Endodermal cell (in vitro differentiated cells): ENCODE measurements at regions not wholly inside any gene's neighbourhood (a gene's known extent, or its start where the extent isn't known, plus 50 kb on each side); places are given as distances from the start of the nearest gene placed in this dataset.

Experiments
- DNase-seq: peaks from one replicate; pipeline ENCODE4 v3.0.0-alpha.2; 2017
- H3K27ac ChIP-seq: 2 replicates; pipeline ENCODE4 v1.5.1; 2013; ENCODE audit warnings: mild to moderate bottlenecking, low read depth, low read length, moderate library complexity
- H3K27me3 ChIP-seq: 2 replicates; pipeline ENCODE4 v1.6.1; 2013; ENCODE audit warnings: mild to moderate bottlenecking, low read length, moderate library complexity; ENCODE audit not compliant: insufficient read depth, control insufficient read depth, poor library complexity, severe bottlenecking
- H3K36me3 ChIP-seq: 2 replicates; pipeline ENCODE4 v1.7.0; 2013; ENCODE audit warnings: mild to moderate bottlenecking, low read length, moderate library complexity; ENCODE audit not compliant: control insufficient read depth, insufficient read depth
- H3K4me1 ChIP-seq: one replicate; pipeline ENCODE4 v1.7.0; 2013; ENCODE audit warnings: low read length; ENCODE audit not compliant: control insufficient read depth, insufficient read depth
- H3K4me3 ChIP-seq: 2 replicates; pipeline ENCODE4 v1.5.1; 2013; ENCODE audit warnings: mild to moderate bottlenecking, low read length, moderate library complexity
- H3K9ac ChIP-seq: 2 replicates; pipeline ENCODE4 v1.6.1; 2013; ENCODE audit warnings: mild to moderate bottlenecking, low read length, moderate library complexity; ENCODE audit not compliant: poor library complexity, severe bottlenecking; ENCODE audit errors: extremely low read depth
- H3K9me3 ChIP-seq: 2 replicates; pipeline ENCODE4 v1.6.1; 2013; ENCODE audit warnings: mild to moderate bottlenecking, low read length, moderate library complexity; ENCODE audit not compliant: control insufficient read depth
- H3K27ac Mint-ChIP-seq: 2 replicates; pipeline ENCODE4 v1.8.0; 2020; ENCODE audit warnings: mixed read lengths
- H3K27me3 Mint-ChIP-seq: 2 replicates; pipeline ENCODE4 v1.8.0; 2021; ENCODE audit warnings: mild to moderate bottlenecking, mixed read lengths; ENCODE audit not compliant: insufficient read depth
- H3K36me3 Mint-ChIP-seq: 2 replicates; pipeline ENCODE4 v1.8.0; 2020; ENCODE audit warnings: low read depth, mixed read lengths
- H3K4me1 Mint-ChIP-seq: 2 replicates; pipeline ENCODE4 v1.8.0; 2020; ENCODE audit warnings: mixed read lengths
- H3K4me3 Mint-ChIP-seq: 2 replicates; pipeline ENCODE4 v1.8.0; 2020; ENCODE audit warnings: mild to moderate bottlenecking, moderate library complexity, mixed read lengths
- H3K9me3 Mint-ChIP-seq: 2 replicates; pipeline ENCODE4 v1.8.0; 2020; ENCODE audit warnings: mild to moderate bottlenecking, mixed read lengths
- CTCF ChIP-seq: fragments of 200-600 bp; sonication (generic); conservative IDR thresholded peaks from 2 replicates; pipeline ENCODE4 v1.5.0; 2021; ENCODE audit warnings: antibody characterized with exemption, mild to moderate bottlenecking
- WGBS, 2 experiments: methylation state at CpG; one replicate each; pipeline versions ENCODE4 v1.1.5 to v1.1.7; 2013; ENCODE audit warnings: missing lambda C conversion rate in 2 of 2, mixed read lengths in 1 of 2; ENCODE audit not compliant: insufficient coverage in 1 of 2, insufficient read length in 1 of 2; 5-methylcytosine and 5-hydroxymethylcytosine counted together

DNA sequence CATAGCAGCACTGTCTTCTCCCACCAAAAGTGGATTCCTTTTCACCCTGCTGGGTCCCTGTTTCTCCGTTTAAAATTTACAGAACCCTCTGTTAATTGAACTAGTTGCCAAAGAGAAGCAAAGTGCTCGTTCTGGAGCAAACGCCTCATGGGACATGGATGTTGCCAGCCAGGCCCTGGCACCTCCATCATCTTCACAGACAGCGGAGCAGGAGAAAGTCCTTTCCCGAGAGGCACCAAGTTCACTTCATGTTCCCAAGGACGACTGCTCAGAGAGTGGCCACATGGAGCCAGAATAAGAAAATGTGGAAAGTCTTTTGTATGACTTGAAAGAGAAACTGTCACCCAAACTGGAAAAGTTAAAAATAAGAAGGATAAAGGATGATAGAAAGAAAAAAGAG lies 151.5 kb downstream of the SOX1 start:
- Mint-ChIP-seq H3K27me3 (peaks cover 30% of the 10 kb centered on the region), H3K4me3 (no peak overlapping the region), H3K27ac (no peak overlapping the region), H3K9me3 (no peaks in the 10 kb centered on the region), H3K4me1 (no peaks in the 10 kb centered on the region), H3K36me3 (no peaks in the 10 kb centered on the region)
- Histone ChIP-seq H3K27me3 (peaks cover 5% of the 10 kb centered on the region), H3K4me1 (no peaks in the 10 kb centered on the region), H3K9me3 (no peaks in the 10 kb centered on the region), H3K4me3 (no peak overlapping the region), H3K9ac (no peak overlapping the region), H3K36me3 (no peaks in the 10 kb centered on the region), H3K27ac (no peak overlapping the region)
- TF ChIP-seq CTCF: no peak
- 79 to 84% methylated on average over 6 of the region's 6 CpGs for WGBS, 2 experiments
- no peak for DNase-seq

- Mint-ChIP-seq H3K4me1 (no peaks in the 10 kb centered on the region), H3K9me3 (no peaks in the 10 kb centered on the region), H3K27ac (no peak overlapping the region), H3K4me3 (no peak overlapping the region), H3K27me3 (peaks cover 22% of the 10 kb centered on the region), H3K36me3 (no peaks in the 10 kb centered on the region)
- Histone ChIP-seq H3K4me3 (no peak overlapping the region), H3K9ac (no peak overlapping the region), H3K36me3 (no peaks in the 10 kb centered on the region), H3K27ac (no peak overlapping the region), H3K4me1 (no peaks in the 10 kb centered on the region), H3K9me3 (no peaks in the 10 kb centered on the region), H3K27me3 (peaks cover 5% of the 10 kb centered on the region)
- DNase-seq: no peak
- no peak for TF ChIP-seq CTCF
- WGBS, 2 experiments: 85 to 93% methylated on average over 7 to 8 of the region's 8 CpGs
Measured at GRCh38 chr13:112219740-112220139, 152.8 kb downstream of the SOX1 start.

DNA sequence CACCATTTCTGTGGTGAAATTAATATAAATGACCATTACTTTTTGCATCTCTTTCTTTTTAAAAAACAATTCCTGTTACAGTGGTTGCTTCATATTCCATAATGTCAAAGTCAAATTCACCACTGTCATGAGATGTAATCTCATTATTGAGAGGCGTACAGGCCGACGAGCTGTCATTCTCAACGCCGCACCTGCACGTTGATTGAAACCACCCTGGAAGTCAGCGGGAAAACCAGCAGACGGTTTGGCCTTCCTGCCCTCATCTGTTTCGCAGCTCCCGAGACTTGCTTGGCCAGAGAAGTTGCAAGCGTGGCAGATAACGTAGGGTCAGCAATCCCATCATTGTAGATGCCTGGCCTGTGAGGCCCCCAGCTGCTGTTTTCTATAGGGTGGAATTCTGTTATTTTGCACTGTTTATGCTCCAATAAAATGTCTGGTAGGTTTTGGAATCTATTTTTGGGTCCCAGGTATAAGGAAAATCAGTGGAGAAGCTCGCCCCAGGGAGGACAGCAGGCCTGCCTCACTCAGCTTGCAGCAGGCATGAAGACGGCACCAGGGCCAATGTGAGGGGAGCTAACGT lies 153.4 kb downstream of the SOX1 start:
- Mint-ChIP-seq H3K9me3 (no peaks in the 10 kb centered on the region), H3K36me3 (no peaks in the 10 kb centered on the region), H3K4me3 (no peak overlapping the region), H3K27ac (no peak overlapping the region), H3K4me1 (no peaks in the 10 kb centered on the region), H3K27me3 (peaks cover 22% of the 10 kb centered on the region)
- 93 to 96% methylated on average over 14 to 15 of the region's 15 CpGs for WGBS, 2 experiments
- DNase-seq: no peak
- Histone ChIP-seq H3K27ac (no peak overlapping the region), H3K4me1 (no peaks in the 10 kb centered on the region), H3K27me3 (peaks cover 5% of the 10 kb centered on the region), H3K9ac (no peak overlapping the region), H3K9me3 (no peaks in the 10 kb centered on the region), H3K4me3 (no peak overlapping the region), H3K36me3 (no peaks in the 10 kb centered on the region)
- no peak for TF ChIP-seq CTCF
